ENCODE measurements at regions not wholly inside any gene's neighbourhood (a gene's known extent, or its start where the extent isn't known, plus 50 kb on each side); places are given as distances from the start of the nearest gene placed in this dataset.
A peak's percentile ranks its signal among the peaks of the same experiment; 100 is the strongest.

DNA sequence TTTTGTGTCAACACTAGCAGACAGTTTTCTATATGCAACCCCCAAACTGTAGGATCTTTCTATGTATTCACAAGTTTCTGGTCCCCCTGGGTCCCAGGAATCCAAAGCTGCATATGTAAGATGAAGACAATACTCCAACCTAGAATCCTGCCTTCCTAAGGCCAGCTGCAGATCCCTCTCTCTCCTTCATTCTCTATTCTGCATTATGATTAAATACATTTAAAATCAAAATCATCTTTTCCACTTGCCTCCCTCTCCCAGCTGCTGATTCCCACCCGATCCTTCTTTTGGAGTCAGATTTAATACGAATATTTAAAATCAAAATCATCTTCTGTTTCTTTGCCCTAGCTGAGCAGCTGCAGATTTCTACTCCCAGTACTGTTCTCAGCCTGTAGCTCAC lies 783.0 kb upstream of the ZEB2 start:
- peak; percentile 6 for DNase-seq

DNA sequence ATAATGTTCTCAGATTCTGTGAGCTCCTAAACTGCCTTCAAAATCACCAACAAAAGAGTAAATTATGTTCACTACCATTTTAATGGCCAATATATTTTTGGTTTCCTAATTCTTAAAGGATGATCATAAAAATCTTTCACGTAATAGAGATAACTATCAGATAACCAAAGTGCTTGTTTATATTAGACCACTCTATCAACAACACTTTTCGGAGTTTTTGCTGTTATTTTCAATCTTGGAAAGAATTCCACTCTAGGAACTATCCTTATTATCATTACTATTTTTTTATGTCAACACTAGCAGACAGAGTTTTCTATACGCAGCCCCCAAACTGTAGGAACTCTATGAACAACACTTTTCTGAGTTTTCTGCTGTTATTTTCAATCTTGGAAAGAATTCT lies 782.5 kb upstream of the ZEB2 start:
- DNase-seq: no peak

DNA sequence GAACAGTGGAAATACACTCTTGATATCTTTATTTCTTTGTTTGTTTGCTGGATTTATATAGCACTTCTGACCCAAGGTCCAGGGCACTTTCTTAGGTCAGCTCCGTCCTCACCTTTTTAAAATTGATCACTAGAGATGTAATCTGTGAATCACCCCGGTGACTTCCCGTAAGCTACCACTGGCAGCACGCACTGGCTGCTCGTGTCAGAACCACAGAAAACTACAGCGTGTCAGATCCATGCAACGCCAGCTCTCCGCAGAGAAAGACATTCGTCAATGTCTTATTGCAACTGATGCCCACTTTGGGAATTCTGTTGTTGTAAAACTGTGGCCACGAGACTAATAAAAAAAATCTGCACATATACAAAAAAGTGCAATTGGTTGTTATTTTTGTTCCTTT lies 779.4 kb upstream of the ZEB2 start:
- DNase-seq: no peak

DNA sequence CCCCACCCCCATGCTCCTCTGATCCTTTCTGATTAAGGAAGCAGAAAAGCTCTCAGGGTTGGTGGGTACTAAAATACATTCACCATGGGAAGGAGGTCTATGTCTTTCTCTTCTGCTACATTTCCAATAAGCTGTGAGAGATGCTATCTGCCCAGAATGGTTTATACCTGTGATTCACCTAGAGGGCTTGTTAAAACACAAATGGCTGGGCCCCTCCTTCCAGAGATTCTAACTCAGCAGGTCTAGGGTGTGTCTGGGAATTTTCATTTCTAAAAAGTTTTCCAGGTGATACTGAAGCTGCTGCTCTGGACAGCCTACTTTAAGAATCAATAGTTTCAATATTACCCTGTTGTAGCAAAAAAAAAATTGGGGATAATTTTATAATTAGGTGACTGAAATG lies 772.2 kb upstream of the ZEB2 start:
- no peak for DNase-seq

DNA sequence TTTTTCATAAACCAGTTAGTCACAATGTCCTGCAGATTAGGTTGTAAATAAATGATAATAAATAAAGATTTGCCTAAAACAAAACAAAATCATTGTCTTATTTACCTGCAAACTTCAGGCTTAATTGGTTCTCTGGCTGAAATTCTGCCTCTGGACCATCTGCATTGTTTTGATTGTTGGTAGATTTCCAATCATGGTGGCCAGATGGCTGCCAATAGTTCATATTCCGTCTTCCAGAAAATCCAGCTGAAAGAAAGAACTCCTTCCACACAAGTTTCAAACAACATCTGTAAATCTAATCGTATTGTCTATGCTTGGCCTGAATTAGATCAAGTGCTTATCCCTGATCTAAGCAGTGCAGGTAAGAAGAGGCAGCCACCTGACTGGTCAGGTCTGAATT lies 771.1 kb upstream of the ZEB2 start:
- DNase-seq: no peak

DNA sequence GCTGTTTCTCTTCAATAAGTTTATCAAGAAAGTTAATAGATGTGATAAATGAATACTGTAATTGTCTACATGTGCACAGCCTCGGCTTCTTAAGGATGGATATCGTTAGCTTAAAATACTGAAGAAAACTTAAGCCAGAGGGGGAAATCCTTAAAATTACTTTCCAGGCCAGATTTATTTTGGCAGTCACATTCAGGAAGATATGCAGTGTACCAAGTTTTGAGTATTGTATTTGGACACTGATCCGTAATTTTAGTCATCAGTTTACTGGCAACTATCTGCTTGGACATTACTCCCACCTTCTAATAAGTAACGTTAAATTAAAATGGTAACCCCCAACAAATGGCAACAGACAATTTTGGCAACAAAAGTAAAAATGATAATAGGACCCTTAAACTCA lies 770.0 kb upstream of the ZEB2 start:
- peak; percentile 13 for DNase-seq

DNA sequence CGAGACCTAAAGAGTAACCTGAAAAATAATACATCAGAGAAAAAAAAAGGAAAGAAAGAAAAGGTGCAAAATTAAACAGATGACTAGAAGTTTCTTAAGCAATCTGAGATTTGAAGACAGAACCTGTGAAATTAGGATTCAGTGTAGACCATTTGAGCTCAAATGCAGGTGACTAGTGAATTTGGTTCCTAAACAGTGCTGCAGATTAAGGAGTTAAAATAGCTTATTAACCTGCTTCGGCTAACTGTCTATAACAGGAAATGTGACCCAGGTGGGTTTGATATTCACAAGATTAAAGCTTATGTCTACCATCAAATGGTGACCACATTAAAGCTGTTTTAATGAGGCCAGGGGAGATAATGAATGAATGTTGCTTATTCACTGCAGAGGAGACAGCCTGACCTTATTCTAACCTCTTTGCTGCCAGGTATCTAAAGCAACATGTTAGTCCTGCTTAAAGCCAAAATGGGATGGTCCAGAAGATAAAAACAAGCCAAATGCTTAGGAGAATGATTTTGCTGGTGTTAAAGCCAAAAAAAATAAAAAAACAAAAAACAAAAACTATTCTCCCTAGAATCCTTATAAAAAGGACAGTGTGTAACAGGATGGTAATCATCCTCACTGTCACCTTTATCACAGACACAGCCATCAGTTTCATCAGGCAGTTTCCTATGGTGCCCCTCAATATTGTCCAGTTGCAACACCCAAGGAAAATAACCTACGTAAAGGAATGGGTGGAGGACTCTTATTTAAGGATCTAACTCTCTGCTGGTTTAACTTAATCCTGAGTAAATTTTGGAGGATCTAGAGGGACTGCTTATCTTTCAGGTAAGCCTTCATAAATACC lies 769.0 kb upstream of the ZEB2 start:
- DNase-seq: no peak

DNA sequence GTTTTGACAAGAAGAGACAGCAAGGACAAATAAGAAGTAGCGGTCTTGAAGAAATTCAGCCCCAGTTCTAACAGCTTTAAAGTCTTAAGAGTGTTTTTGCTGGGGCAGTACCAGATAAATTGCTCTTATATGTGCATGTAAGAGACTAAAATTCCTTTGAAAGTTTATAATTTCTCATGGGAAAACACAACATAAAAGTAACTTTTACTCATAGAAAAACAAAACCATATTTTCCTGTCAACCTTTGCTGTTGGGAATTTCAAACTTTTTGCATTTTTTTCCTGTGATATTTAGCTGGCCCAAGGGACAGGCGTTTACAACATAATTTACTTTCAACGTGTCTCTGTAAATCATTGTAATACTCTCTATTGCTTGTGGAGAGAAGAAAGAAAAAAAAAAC lies 767.8 kb upstream of the ZEB2 start:
- DNase-seq: peak; percentile 43

DNA sequence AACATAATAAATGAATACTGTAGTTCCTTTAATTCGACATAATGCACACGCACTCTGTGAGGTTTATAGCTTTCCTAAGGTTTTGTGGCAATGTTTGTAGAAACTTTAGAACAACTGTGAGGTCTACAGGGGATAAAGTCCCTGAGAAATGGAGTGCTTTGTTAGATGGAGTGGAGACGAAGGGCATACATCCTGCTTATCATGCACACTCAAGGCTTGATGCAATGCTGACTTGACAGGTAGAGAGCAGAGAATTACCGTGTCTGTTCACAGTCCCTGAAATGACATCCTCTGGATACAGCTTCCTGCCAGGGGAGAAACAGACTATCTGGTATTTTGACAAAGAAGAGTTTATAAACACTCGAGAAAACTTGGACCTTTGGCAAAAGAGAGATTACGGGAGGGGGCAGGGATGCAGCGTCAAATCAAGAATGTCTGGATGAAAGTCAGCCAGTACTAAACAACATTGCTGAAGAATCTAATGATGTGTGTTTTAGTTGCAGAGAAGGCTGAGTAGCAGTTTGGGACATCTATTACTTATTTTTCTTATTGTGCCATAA lies 766.9 kb upstream of the ZEB2 start:
- peak; percentile 64 for DNase-seq

DNA sequence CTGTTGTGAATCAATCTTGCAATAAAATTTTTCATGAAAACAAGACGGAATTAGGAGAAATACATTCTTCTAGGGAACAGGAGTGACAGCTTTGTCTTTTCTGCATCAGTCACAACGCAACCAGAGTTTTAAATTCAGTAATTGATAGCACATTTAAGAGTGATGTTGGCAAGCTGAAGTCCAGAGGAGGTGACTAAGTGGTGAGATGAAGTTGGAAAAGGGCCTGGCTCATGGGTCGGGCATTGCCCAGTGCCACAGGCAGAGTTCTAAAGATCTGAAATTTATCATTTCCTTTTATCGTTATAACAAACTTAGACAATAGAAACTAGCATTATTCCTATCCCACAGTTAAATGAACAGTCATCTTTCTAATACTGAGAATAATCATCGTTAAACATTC lies 764.6 kb upstream of the ZEB2 start:
- no peak for DNase-seq

DNA sequence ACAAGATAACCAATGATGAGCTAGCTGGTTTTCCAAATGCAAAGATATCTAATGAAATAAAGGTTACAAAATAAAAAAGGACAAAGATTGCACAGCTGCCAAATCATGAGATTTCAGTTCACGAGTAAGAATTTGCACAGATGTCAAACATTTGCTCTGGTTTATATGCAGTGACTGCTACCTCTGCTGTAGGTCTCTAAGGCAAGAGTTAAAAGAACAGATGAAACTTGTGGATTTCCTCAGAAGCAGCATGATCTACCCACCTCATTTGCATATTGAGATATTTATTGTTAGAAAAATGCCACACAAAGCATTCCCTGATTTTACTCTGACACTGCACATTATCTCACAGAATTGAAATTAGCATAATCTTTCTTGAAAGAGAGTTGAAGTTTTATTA lies 763.2 kb upstream of the ZEB2 start:
- DNase-seq: no peak

DNA sequence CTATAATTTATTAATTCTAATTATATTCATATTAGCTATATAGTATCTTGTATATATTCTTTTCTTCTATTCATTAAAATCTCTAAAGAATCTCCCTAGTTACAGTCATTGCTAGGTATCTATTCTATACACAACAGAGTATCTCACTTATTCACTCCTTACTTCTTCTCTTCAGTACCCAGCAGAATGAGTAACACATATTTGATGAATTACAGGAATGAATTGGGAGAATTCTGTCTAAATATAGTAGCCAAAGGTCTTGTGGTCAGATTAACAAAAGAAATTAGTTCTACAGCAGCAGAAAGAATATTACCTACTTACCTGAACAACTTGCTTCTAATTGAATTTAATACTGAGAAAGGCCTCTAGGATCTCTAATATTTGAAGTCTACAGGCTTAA lies 758.0 kb upstream of the ZEB2 start:
- no peak for DNase-seq

DNA sequence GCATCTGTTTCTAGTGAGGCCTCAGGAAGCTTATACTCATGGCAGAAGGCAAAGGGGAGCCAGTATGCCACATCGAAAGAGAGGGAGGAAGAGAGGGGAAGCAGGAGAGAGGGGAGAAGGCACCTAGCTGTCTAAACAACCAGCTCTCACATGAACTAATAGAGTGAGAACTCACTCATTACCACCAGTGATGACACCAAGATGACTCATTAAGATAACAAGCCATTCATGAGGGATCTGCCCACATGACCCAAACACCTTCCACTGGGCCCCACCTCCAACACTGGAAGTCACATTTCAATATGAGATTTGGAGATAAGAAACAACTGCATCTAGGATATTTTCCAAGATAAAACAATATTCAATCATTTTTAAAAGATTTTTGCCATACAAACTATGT lies 753.9 kb upstream of the ZEB2 start:
- no peak for DNase-seq

DNA sequence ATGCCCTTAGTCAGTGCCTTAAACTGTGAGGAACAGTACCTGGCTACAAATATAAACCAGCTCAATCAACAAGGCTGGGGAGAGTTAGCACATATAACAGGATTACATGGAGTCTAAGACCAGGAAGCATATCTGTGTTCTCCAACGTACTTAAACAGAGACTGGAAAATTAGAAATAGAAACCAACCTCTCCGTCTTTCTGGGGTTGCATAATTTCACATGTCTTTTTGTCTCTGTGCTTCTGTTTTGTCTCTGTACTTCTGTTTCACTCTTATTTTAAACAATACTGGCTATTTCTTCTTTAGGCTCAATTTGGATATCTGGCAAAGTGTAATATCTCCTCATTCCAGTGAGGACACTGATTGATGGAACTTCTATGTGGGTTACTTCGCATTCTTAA lies 749.0 kb upstream of the ZEB2 start:
- DNase-seq: no peak

DNA sequence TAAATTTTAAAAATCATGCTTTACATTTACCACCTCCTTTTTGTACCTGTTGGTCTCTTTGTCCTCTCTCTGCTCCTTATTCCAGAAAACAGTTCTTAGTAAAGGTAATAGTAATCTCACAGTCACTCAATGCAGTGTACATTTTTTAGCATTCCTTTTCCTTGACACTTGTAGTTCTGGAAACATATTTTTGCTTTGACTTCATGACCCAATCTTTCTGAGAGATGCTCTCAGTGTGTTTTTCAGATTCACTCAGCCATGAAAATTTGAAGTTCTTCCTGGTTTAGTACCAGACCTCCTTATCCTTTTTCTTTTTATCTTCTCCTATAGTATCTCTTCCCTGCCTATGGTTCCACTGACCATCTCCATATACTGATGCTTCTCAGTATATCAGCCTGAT lies 747.5 kb upstream of the ZEB2 start:
- no peak for DNase-seq

DNA sequence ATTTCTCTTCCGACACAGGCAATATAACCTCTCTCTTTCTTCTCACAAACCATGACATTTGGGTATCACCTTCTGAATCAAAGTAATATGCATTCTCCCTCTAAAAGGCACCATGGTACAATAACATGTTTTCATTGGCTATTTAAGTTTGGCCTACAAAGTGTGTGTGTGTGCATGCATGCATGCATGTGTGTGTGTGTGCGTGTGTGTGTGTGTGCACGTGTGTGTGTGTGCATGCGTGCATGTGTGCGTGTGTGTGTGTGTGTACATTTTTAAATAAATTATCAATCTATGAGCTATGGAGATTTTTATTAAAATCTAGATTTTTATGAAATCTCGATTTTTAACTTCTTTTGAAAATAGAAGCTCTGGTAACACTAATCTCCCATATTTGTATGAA lies 745.3 kb upstream of the ZEB2 start:
- DNase-seq: no peak

DNA sequence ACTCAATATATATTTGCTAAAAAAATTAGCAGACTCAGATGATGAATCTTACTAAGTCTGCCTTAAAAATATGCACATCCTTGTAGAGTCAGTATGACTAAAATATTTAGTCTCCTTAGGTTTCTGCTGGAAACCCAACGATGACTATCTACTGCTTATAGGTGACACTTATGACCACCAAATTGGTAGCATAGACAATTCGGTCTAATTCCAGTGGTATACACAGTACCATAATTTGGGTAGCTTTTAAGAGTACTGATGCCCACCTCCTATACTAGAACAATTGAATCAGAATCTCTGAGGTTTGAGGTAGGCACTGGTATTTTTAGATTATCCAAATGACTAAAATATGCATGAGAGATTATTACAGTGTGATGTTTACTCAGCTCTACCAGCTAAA lies 740.8 kb upstream of the ZEB2 start:
- no peak for DNase-seq

DNA sequence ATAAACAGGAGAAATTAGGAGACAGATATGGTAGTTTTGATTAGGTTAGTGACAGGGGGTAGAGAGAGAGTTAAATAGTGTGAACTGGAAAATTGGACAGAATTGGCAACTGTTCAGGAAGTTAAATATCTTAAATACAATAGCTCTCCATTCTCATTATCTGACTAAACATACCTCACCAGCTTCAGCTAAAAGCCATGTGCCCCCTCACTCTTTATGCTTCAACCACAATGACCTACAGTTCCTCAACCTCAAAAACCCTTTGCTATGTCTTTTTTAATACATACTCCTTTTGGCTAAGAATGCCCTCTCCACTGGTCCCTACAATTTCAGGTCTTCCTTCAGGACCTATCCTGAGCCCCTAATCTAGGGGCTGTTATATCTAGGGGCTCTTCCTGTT lies 740.2 kb upstream of the ZEB2 start:
- DNase-seq: no peak

DNA sequence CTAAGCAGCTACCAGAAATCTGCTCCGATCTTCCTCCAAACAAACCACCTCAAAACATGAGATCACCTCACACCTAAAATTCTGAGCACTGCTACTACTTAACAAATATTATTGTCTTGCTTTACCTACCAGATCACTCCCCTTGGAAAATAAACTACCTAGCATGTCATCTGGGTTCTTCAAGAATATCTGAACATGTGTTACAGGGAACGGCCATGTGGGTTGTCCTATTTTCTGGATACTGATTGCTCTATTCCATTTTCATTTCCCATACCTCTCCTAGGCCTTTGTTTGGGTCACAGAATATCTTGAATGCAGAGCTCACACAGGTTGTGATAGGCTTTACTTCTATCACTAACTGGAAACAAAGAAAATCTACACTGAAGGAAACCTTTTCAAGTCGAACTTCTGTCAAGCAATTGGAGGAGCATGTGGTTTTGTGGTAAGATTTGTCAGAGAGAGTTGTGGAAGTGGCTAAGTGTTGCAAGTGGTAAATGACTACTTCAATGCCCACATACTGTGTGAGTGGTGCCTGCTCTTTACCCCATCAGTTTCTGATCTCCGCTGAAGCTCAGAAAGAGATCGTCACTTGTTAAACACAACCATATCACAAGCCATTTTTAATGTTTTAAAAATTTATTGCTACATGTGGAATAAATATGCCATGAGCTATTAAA lies 739.1 kb upstream of the ZEB2 start:
- DNase-seq: no peak

DNA sequence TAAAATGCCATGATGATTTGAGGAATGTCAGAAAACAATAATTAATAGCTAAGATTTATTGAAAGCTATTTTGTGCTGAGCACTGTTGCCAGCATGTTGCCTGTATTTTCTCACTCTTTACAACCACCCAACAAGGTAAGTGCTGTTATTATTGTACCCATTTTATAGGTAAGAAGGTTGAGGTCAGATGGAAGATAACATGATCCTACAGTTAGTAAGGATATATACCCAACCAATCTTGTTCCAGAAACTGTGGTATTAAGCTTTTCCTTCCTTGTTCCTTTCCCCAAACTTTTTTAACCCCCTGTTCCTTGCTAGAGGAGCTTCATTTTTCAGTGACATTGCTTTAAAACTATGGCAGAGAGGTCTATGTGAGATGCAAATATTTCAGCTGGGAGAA lies 738.0 kb upstream of the ZEB2 start:
- no peak for DNase-seq

DNA sequence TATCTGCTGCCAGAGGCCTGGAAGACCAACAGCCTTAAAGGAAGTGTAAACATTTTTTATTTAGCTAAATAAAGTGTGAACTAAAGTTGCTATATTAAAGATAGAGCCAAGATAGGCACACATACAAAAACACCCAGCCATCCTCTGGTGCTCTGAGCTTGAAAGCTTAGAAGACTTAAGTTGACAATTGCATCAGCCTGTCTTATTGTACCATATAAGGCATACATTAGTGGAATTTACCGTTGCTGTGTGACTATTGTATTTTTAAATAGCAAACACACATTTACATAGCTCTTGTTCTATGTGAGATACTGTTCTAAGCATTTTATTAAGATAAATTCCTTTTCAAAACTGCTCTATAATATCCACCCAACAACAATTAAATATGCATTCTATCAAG lies 736.6 kb upstream of the ZEB2 start:
- no peak for DNase-seq

DNA sequence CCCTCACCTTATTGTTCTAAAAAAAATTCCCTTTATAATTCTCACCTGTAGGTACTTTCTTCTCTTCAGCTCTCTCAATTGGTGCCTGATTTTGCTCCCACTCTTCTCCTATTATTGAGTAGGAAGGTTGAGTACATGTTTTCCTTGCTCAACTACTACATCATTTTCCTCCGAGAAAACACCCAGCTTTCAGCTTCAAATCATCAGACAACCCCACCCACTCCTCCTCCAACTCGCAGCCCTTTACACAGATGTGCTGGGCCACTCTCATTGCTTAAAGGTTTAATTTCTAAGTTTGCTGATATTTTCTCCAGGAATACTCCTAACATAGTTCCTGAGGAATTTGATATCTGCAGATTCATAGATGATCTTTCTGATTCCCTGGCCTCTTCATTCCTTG lies 734.4 kb upstream of the ZEB2 start:
- DNase-seq: no peak

DNA sequence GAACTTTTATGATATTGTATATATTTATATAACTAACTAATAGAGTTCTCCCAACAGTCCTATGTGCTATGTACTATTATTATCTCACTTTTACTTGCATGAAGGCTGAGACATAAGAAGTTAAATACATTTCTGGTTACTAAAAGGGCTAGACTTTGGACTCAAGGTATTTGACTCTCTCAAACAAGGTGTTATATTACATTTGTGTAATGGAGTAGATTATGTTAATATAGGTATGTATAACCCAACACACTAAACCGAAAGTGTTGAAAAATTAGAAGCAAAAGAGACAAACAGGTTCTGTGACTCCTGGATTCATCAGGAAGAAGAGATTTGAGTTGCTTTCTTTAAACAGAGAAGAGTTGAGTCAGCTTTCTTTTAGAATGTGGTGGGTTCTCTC lies 733.6 kb upstream of the ZEB2 start:
- no peak for DNase-seq

DNA sequence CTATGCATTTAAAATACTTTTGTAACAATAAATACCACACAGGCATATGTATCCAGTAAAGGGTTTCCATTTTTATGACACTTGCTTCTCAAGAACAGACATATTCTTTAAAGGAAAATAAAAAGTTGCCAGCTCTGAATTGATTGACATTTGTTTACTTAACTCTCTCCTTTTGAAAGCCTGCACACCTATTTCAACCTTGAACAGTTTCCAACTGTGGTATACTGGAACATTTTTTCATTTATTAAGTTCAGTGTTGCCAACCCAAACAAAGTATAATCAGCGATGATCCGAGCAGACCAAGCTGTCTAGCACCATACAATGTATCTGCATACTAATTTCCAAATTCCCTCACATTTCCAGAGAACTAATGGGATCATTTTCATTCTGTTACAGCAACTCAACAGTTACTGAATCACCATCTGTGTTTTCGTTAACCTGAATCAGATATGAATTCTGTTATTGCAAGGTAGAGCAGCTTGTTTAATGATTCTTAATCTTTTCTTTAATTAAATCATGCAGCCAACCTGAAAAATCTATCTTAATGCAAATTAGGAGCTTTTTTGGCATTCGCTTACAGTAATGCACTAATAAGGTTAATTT lies 725.5 kb upstream of the ZEB2 start:
- DNase-seq: no peak

All from skin of body (tissue), 1 donor.